ENCODE measurements at regions not wholly inside any gene's neighbourhood (a gene's known extent, or its start where the extent isn't known, plus 50 kb on each side); places are given as distances from the start of the nearest gene placed in this dataset.

DNA sequence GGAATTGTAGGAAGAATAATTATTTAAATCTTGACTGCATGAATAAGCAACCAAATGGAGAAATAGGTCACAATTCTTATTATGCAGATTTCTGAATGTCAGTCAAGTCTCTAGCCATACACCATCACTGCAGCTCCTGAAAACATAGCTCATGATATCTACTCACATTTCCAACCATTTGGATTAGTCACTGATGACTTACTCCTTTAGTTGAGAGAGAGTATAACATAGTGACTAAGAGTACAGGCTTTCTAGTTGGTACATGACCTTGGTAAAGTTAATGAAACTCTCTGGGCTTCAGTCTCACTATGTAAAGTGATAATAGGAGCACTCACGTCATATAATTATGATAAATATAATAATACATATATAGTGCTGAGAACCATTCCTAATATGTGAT, 265.2 kb downstream of the KCNA4 start:
- no peaks in the 10 kb centered on the region for H3K27me3 ChIP-seq
- DNase-seq: no peak
- ATAC-seq: no peak
- no peak overlapping the region for H3K27ac ChIP-seq
- H3K4me1 ChIP-seq: no peaks in the 10 kb centered on the region
- in situ Hi-C loops (cut with MboI; ENCODE audit: low sequenced_read_pairs in 4 of 4) (no loop called here), intact Hi-C loops (cut with DNase I; ENCODE audit: low total_unique reads) (no loop called here)
- H3K4me3 ChIP-seq: no peak overlapping the region
- no peak for TF ChIP-seq POLR2A (IDR thresholded peaks at IDR 0.05)
- TF ChIP-seq, protein P1, sequence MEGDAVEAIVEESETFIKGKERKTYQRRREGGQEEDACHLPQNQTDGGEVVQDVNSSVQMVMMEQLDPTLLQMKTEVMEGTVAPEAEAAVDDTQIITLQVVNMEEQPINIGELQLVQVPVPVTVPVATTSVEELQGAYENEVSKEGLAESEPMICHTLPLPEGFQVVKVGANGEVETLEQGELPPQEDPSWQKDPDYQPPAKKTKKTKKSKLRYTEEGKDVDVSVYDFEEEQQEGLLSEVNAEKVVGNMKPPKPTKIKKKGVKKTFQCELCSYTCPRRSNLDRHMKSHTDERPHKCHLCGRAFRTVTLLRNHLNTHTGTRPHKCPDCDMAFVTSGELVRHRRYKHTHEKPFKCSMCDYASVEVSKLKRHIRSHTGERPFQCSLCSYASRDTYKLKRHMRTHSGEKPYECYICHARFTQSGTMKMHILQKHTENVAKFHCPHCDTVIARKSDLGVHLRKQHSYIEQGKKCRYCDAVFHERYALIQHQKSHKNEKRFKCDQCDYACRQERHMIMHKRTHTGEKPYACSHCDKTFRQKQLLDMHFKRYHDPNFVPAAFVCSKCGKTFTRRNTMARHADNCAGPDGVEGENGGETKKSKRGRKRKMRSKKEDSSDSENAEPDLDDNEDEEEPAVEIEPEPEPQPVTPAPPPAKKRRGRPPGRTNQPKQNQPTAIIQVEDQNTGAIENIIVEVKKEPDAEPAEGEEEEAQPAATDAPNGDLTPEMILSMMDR (IDR thresholded peaks at IDR 0.05 in 4 of 5, conservative IDR thresholded peaks at IDR 0.05 in 1 of 5): no peak
- no peaks in the 10 kb centered on the region for H3K9me3 ChIP-seq
- no peaks in the 10 kb centered on the region for H3K36me3 ChIP-seq

DNA sequence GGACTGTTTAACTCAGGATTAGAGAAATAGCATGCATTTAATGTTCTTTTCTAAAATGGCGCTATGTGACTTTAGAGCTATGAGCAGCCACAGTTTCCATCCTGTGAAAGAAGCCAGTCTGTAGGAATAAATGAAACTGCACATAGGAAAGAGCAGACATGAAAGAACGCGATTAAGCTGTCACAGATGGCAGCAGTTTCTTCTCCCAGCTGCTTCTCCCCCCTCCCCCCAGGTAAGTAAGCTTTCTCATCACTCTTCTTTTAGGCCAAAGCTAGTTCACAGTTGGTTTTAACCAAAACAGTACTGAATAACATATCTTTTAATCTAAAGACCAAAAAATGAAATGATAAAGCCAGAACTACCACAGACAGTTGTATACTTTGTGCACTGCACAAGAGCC, 266.4 kb downstream of the KCNA4 start:
- no peak for ATAC-seq
- intact Hi-C loops (cut with DNase I; ENCODE audit: low total_unique reads): no loop called here
- no peaks in the 10 kb centered on the region for H3K9me3 ChIP-seq
- H3K27ac ChIP-seq: no peak overlapping the region
- no peak for TF ChIP-seq POLR2A (IDR thresholded peaks at IDR 0.05)
- TF ChIP-seq, protein P1 (IDR thresholded peaks at IDR 0.05 in 4 of 5, conservative IDR thresholded peaks at IDR 0.05 in 1 of 5): no peak
- no peaks in the 10 kb centered on the region for H3K4me1 ChIP-seq
- H3K27me3 ChIP-seq: no peaks in the 10 kb centered on the region
- H3K4me3 ChIP-seq: no peak overlapping the region
- in situ Hi-C loops (cut with MboI; ENCODE audit: low sequenced_read_pairs in 4 of 4): no loop called here
- DNase-seq: no peak
- no peaks in the 10 kb centered on the region for H3K36me3 ChIP-seq

DNA sequence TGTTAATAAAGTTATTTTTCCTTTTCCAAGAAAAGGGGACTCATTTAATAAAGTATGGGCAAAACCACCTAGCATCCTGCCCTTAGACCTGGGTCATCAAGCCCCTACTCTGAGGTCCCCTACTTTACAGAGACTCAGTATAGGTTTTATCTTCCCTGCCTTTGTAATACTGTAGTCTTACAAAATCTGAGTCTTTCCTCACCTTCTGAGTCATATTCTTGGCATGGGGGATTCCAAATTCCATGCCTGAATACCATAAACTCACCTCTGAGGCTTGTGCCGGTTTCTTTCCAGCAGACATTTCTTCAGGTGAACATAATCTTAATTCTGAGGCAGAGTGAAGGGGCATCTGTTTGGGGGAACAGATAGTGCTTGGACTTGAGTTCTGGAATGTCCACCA, 282.5 kb downstream of the KCNA4 start:
- no peak for ATAC-seq

DNA sequence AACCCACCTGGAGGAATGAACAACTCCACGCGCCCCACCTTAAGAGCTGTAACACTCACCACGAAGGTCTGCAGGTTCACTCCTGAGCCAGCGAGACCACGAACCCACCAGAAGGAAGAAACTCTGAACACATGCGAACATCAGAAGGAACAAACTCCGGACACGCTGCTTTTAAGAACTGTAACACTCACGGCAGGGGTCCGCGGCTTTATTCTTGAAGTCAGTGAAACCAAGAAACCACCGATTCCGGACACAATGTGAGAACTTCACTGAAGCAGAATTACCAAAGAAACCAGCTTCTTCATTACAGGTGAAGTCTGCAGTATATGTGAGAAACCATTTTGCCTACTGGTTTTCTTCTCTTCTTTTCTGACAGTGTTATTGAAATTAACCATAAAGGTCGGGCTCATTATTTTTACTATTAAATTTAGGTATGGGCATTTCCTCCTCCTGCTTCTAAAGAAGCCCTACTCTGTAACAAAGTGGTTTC, 303.0 kb downstream of the KCNA4 start:
- Histone ChIP-seq H3K9me3 (no peaks in the 10 kb centered on the region), H3K27me3 (no peaks in the 10 kb centered on the region), H3K4me3 (no peak overlapping the region), H3K27ac (no peak overlapping the region), H3K36me3 (no peaks in the 10 kb centered on the region), H3K4me1 (no peaks in the 10 kb centered on the region)
- DNase-seq (no peak), ATAC-seq (no peak)
- in situ Hi-C loops (cut with MboI; ENCODE audit: low sequenced_read_pairs in 4 of 4) (no loop called here), intact Hi-C loops (cut with DNase I; ENCODE audit: low total_unique reads) (no loop called here)
- no peak for TF ChIP-seq POLR2A (IDR thresholded peaks at IDR 0.05)
- TF ChIP-seq, protein P1 (IDR thresholded peaks at IDR 0.05 in 4 of 5, conservative IDR thresholded peaks at IDR 0.05 in 1 of 5): no peak

More for the DNA sequence above, 282.5 kb downstream of the KCNA4 start:
- in situ Hi-C loops (cut with MboI; ENCODE audit: low sequenced_read_pairs in 4 of 4): no loop called here
- no peaks in the 10 kb centered on the region for H3K36me3 ChIP-seq
- no peak for DNase-seq
- intact Hi-C loops (cut with DNase I; ENCODE audit: low total_unique reads): no loop called here
- H3K4me1 ChIP-seq: no peaks in the 10 kb centered on the region
- H3K27ac ChIP-seq: no peak overlapping the region
- H3K27me3 ChIP-seq: no peaks in the 10 kb centered on the region
- H3K4me3 ChIP-seq: no peak overlapping the region
- no peaks in the 10 kb centered on the region for H3K9me3 ChIP-seq
- TF ChIP-seq, protein P1 (IDR thresholded peaks at IDR 0.05 in 4 of 5, conservative IDR thresholded peaks at IDR 0.05 in 1 of 5): no peak
- TF ChIP-seq POLR2A (IDR thresholded peaks at IDR 0.05): no peak

DNA sequence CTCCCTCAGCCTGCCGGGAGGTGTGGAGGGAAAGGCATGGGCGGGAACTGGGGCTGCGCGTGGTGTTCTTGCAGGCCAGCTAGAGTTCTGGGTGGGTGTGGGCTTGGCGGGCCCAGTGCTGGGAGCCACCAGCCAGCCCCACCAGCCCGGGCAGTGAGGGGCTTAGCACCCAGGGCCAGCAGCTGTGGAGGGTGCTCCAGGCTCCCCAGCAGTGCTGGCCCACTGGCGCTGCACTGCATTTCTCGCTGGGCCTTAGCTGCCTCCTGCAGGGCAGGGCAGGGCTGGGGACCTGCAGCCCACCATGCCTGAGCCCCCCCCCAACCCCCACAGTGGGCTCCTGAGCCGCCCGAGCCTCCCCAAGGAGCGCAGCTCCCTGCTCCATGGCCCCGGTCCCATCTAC, 304.2 kb downstream of the KCNA4 start:
- Histone ChIP-seq H3K36me3 (no peaks in the 10 kb centered on the region), H3K27ac (no peak overlapping the region), H3K4me1 (no peaks in the 10 kb centered on the region), H3K4me3 (no peak overlapping the region), H3K9me3 (no peaks in the 10 kb centered on the region), H3K27me3 (no peaks in the 10 kb centered on the region)
- TF ChIP-seq POLR2A (IDR thresholded peaks at IDR 0.05): no peak
- TF ChIP-seq, protein P1 (IDR thresholded peaks at IDR 0.05 in 4 of 5, conservative IDR thresholded peaks at IDR 0.05 in 1 of 5): no peak
- ATAC-seq: no peak
- intact Hi-C loops (cut with DNase I; ENCODE audit: low total_unique reads) (no loop called here), in situ Hi-C loops (cut with MboI; ENCODE audit: low sequenced_read_pairs in 4 of 4) (no loop called here)
- DNase-seq: no peak
